Prostate gland (tissue), 2 donors: ENCODE measurements at regions not wholly inside any gene's neighbourhood (a gene's known extent, or its start where the extent isn't known, plus 50 kb on each side); places are given as distances from the start of the nearest gene placed in this dataset.

Experiments used
- CTCF ChIP-seq, 4 experiments: fragments of 200-600 bp in 2 of 4; fragments of 450-650 bp in 2 of 4; sonication (generic) in 2 of 4; IDR thresholded peaks; 1 replicate in 3 of 4; 2 replicates in 1 of 4; pipeline ENCODE4 v1.5.1; 2016 to 2019; ENCODE audit warnings: antibody characterized with exemption in 4 of 4, mild to moderate bottlenecking in 2 of 4, moderate library complexity in 2 of 4
- POLR2A ChIP-seq: fragments of 450-650 bp; IDR thresholded peaks from one replicate; pipeline ENCODE4 v1.6.1; 2016; ENCODE audit warnings: antibody characterized with exemption, mild to moderate bottlenecking

GRCh38 chr4:84366907-84367306, 132.2 kb downstream of the NKX6-1 start:
- TF ChIP-seq CTCF (IDR thresholded peaks at IDR 0.05) (no peak), POLR2A (no peak)
